Bronchial epithelial cell (primary cell): ENCODE measurements at regions not wholly inside any gene's neighbourhood (a gene's known extent, or its start where the extent isn't known, plus 50 kb on each side); places are given as distances from the start of the nearest gene placed in this dataset.
A peak's percentile ranks its signal among the peaks of the same experiment; 100 is the strongest.

Source experiments
- DNase-seq: peaks from one replicate; pipeline ENCODE4 v3.0.0-alpha.2; 2010; ENCODE audit warnings: low read depth
- FAIRE-seq: peaks from 2 replicates; lab custom pipeline; 2011; peaks lifted over from hg19 to GRCh38; lab: Jason Lieb, UNC
- H3K27me3 ChIP-seq: 2 replicates; pipeline ENCODE4 v1.5.1; 2011; ENCODE audit warnings: low read length; ENCODE audit not compliant: control insufficient read depth, insufficient read depth
- H3K36me3 ChIP-seq: 2 replicates; pipeline ENCODE4 v1.5.1; 2011; ENCODE audit warnings: low read length; ENCODE audit not compliant: control insufficient read depth, insufficient read depth
- H3K4me3 ChIP-seq: 2 replicates; pipeline ENCODE4 v1.5.1; 2011; ENCODE audit warnings: mild to moderate bottlenecking, low read depth, low read length, control low read depth
- TF ChIP-seq, protein P1 (sequence below): IDR thresholded peaks from 2 replicates; pipeline ENCODE4 v1.5.1; 2011; ENCODE audit warnings: mild to moderate bottlenecking, moderate library complexity, low read length, control low read depth, inconsistent platforms; ENCODE audit not compliant: insufficient read depth, severe bottlenecking

GRCh38 chr6:153832543-153832942 lies 206.5 kb upstream of the OPRM1 start:
- no peaks in the 10 kb centered on the region for H3K36me3 ChIP-seq
- DNase-seq: no peak
- no peak overlapping the region for H3K4me3 ChIP-seq
- TF ChIP-seq, protein P1, sequence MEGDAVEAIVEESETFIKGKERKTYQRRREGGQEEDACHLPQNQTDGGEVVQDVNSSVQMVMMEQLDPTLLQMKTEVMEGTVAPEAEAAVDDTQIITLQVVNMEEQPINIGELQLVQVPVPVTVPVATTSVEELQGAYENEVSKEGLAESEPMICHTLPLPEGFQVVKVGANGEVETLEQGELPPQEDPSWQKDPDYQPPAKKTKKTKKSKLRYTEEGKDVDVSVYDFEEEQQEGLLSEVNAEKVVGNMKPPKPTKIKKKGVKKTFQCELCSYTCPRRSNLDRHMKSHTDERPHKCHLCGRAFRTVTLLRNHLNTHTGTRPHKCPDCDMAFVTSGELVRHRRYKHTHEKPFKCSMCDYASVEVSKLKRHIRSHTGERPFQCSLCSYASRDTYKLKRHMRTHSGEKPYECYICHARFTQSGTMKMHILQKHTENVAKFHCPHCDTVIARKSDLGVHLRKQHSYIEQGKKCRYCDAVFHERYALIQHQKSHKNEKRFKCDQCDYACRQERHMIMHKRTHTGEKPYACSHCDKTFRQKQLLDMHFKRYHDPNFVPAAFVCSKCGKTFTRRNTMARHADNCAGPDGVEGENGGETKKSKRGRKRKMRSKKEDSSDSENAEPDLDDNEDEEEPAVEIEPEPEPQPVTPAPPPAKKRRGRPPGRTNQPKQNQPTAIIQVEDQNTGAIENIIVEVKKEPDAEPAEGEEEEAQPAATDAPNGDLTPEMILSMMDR: no peak
- no peaks in the 10 kb centered on the region for H3K27me3 ChIP-seq
- FAIRE-seq: peak; percentile 73

DNA sequence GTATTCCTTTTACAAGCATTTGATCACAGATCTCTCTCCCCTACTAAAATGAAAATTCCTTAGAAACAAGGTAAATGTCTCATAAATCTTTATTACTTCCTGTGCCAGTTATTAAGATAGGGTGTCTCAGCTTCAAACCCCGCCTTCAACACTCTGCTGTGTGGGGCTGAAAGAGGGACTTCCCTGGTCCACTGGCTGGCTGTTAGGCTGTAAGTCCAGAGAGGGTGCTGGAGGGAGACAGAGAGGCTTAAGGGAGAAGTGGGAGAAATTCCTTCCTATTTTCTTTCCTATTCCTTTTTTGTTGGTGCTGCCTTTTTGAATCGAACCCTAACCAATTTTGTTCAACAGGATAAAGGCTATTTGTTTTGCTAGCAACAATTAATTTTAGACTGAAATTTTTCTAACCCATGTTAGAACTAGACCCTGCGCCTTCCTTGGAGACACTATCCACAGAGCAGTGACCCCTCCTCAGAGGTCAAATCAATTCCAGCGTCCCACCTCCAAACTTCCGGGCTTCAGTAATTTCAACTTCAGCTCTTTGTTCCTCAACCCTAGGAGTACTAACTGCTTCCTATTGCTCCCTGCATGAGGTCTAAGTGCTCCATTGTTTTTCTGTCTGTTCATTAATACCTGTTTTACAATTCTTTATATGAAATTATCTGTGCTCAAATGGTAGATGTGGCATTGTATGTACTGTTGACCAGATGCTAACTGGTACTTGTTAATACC lies 207.5 kb upstream of the OPRM1 start:
- no peak overlapping the region for H3K4me3 ChIP-seq
- FAIRE-seq (no peak), DNase-seq (no peak)
- TF ChIP-seq, protein P1: no peak
- H3K36me3 ChIP-seq: no peaks in the 10 kb centered on the region
- no peaks in the 10 kb centered on the region for H3K27me3 ChIP-seq

DNA sequence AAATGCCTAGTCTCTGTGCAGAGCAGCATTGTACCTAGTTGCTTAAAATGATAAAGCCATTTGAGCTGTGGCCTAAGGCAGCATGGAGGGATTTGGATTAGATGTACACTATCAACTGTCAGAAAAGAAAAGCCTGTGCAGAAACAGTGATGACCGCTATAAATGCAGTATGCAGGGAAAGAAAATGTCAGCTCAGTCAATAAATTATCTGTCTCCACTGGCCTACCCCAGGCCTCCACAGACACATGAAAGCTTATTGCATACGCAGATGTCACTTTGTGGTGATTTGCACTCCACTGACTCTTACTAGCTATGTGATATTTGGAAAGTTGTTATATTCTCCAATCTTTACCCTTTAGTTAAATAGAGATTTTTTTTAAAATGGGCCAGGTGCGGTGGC lies 221.9 kb upstream of the OPRM1 start:
- TF ChIP-seq, protein P1: no peak

DNA sequence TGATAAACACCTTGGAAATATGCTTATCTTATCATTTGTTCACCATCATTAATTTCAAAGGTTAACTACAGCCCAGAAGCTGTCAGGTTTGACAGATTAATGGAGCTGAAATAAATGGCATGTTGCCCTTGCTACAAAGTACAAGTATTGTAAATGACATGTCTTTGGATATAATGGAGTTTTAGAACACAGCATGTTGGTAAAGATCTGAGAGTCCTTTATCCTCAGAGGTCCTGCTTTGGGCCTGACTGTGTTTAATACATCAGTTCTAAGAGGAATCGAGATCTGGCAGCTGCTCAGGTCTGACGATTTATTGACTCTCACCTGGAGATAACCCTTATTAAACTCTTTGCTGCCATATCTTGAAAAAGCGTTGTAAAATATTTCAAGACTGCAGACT lies 222.7 kb upstream of the OPRM1 start:
- no peaks in the 10 kb centered on the region for H3K27me3 ChIP-seq
- no peaks in the 10 kb centered on the region for H3K36me3 ChIP-seq
- TF ChIP-seq, protein P1: no peak
- FAIRE-seq (no peak), DNase-seq (no peak)
- H3K4me3 ChIP-seq: no peak overlapping the region

More for the DNA sequence above, 221.9 kb upstream of the OPRM1 start:
- no peaks in the 10 kb centered on the region for H3K27me3 ChIP-seq
- H3K36me3 ChIP-seq: no peaks in the 10 kb centered on the region
- no peak overlapping the region for H3K4me3 ChIP-seq
- DNase-seq: no peak
- FAIRE-seq: no peak

- FAIRE-seq: peak; percentile 7
- H3K36me3 ChIP-seq: no peaks in the 10 kb centered on the region
- H3K27me3 ChIP-seq: no peaks in the 10 kb centered on the region
- TF ChIP-seq, protein P1: no peak
- DNase-seq: no peak
- H3K4me3 ChIP-seq: no peak overlapping the region
These were observed 224.9 kb upstream of the OPRM1 start for GRCh38 chr6:153814136-153814535.
